Calu3 (cell line): ENCODE measurements at regions not wholly inside any gene's neighbourhood (a gene's known extent, or its start where the extent isn't known, plus 50 kb on each side); places are given as distances from the start of the nearest gene placed in this dataset.

ENCODE experiments used
- BruUV-seq: library from RNA; stranded (reverse); fragments of 400-500 nt; replicated peaks from 2 replicates; lab custom pipeline; 2021; lab: Mats Ljungman, UMichigan
- CTCF ChIA-PET: fragments of 300-600 bp; sonication (Branson Sonifier 250); formaldehyde crosslinking; loops from one replicate; lab custom pipeline; 2022; ENCODE audit warnings: antibody characterized with exemption; lab: Charles Lee
- DNase-seq: peaks from one replicate; pipeline ENCODE4 v3.0.0; 2022
- H3K27ac Mint-ChIP-seq: one replicate; pipeline ENCODE4 v1.8.0; 2022; ENCODE audit warnings: mixed read lengths; ENCODE audit not compliant: unreplicated experiment
- H3K27me3 Mint-ChIP-seq: one replicate; pipeline ENCODE4 v1.8.0; 2022; ENCODE audit warnings: mixed read lengths; ENCODE audit not compliant: unreplicated experiment
- H3K36me3 Mint-ChIP-seq: one replicate; pipeline ENCODE4 v1.8.0; 2022; ENCODE audit warnings: mild to moderate bottlenecking, moderate library complexity, mixed read lengths; ENCODE audit not compliant: insufficient read depth, unreplicated experiment
- H3K4me1 Mint-ChIP-seq: one replicate; pipeline ENCODE4 v1.8.0; 2022; ENCODE audit warnings: mild to moderate bottlenecking, low read depth, mixed read lengths; ENCODE audit not compliant: unreplicated experiment
- H3K4me3 Mint-ChIP-seq: one replicate; pipeline ENCODE4 v1.8.0; 2022; ENCODE audit warnings: mild to moderate bottlenecking, low read depth, moderate library complexity, mixed read lengths; ENCODE audit not compliant: unreplicated experiment
- H3K9me3 Mint-ChIP-seq: one replicate; pipeline ENCODE4 v1.8.0; 2022; ENCODE audit warnings: low read depth, mixed read lengths; ENCODE audit not compliant: unreplicated experiment
- CTCF ChIP-seq: fragments of 200-600 bp; IDR thresholded peaks from one replicate; pipeline ENCODE4 v1.8.0; 2022; ENCODE audit warnings: antibody characterized with exemption; ENCODE audit not compliant: unreplicated experiment
- intact Hi-C: fragments of 100-400 bp; cut with micrococcal nuclease; formaldehyde crosslinking; loops from one replicate; pipeline ENCODE4 v1.10.0; 2022; ENCODE audit not compliant: unreplicated experiment

GRCh38 chr18:32530947-32531651 lies 60.4 kb upstream of the GAREM1 start:
- H3K36me3 Mint-ChIP-seq = no peaks in the 10 kb centered on the region
- H3K4me3 Mint-ChIP-seq = no peak overlapping the region
- CTCF ChIA-PET = interaction anchor here (0.7 kb wide), 1 partner anchor 493 kb away, joined by 3 read pairs; no protein-coding TSS in a partner anchor
- no TSS peak for BruUV-seq
- H3K9me3 Mint-ChIP-seq = no peaks in the 10 kb centered on the region
- intact Hi-C loops = no loop called here
- H3K27me3 Mint-ChIP-seq = no peaks in the 10 kb centered on the region
- TF ChIP-seq CTCF = no peak
- peaks cover 7% of the 10 kb centered on the region for H3K4me1 Mint-ChIP-seq
- peak; percentile 2 for DNase-seq
- no peak overlapping the region for H3K27ac Mint-ChIP-seq

GRCh38 chr18:32529722-32530420 lies 59.2 kb upstream of the GAREM1 start:
- no peaks in the 10 kb centered on the region for H3K36me3 Mint-ChIP-seq
- no peak overlapping the region for H3K4me3 Mint-ChIP-seq
- no peaks in the 10 kb centered on the region for H3K27me3 Mint-ChIP-seq
- DNase-seq = no peak
- no TSS peak for BruUV-seq
- no peaks in the 10 kb centered on the region for H3K9me3 Mint-ChIP-seq
- CTCF ChIA-PET = no interaction called here
- no peak overlapping the region for H3K27ac Mint-ChIP-seq
- peaks cover 7% of the 10 kb centered on the region for H3K4me1 Mint-ChIP-seq
- intact Hi-C loops = no loop called here
- TF ChIP-seq CTCF = no peak

- intact Hi-C loops = no loop called here
- CTCF ChIA-PET = no interaction called here
- no peak for TF ChIP-seq CTCF
- no peak for DNase-seq
- Mint-ChIP-seq H3K27ac (no peak overlapping the region), H3K4me3 (no peak overlapping the region), H3K9me3 (no peaks in the 10 kb centered on the region), H3K27me3 (no peaks in the 10 kb centered on the region), H3K4me1 (no peaks in the 10 kb centered on the region), H3K36me3 (no peaks in the 10 kb centered on the region)
- no TSS peak for BruUV-seq
Measured at GRCh38 chr18:32520771-32521170, 50.1 kb upstream of the GAREM1 start.
